Stomach (tissue), 4 donors: ENCODE measurements at regions not wholly inside any gene's neighbourhood (a gene's known extent, or its start where the extent isn't known, plus 50 kb on each side); places are given as distances from the start of the nearest gene placed in this dataset.

Source experiments
- EP300 ChIP-seq: sonication (generic); formaldehyde crosslinking; IDR thresholded peaks from one replicate; pipeline ENCODE4 v1.6.1; 2017; ENCODE audit warnings: antibody characterized with exemption
- POLR2A ChIP-seq, 4 donors: fragments of 450-650 bp; IDR thresholded peaks; one replicate each; pipeline ENCODE4 v1.6.1; 2016; ENCODE audit warnings: antibody characterized with exemption in 4 of 4, control low read depth in 2 of 4, mild to moderate bottlenecking in 1 of 4, moderate library complexity in 1 of 4
- POLR2AphosphoS5 ChIP-seq, 3 donors: sonication (generic); formaldehyde crosslinking; IDR thresholded peaks; one replicate each; pipeline ENCODE4 v1.6.1; 2016; ENCODE audit warnings: antibody characterized with exemption in 3 of 3
- TF ChIP-seq, protein P1 (sequence below), 7 experiments: fragments of 450-650 bp in 4 of 7; fragments of 200-600 bp in 3 of 7; sonication (generic) in 3 of 7; IDR thresholded peaks; one replicate each; pipeline ENCODE4 v1.5.1; 2016 to 2019; ENCODE audit warnings: antibody characterized with exemption in 7 of 7, control low read depth in 2 of 7, mild to moderate bottlenecking in 1 of 7

- TF ChIP-seq, protein P1, sequence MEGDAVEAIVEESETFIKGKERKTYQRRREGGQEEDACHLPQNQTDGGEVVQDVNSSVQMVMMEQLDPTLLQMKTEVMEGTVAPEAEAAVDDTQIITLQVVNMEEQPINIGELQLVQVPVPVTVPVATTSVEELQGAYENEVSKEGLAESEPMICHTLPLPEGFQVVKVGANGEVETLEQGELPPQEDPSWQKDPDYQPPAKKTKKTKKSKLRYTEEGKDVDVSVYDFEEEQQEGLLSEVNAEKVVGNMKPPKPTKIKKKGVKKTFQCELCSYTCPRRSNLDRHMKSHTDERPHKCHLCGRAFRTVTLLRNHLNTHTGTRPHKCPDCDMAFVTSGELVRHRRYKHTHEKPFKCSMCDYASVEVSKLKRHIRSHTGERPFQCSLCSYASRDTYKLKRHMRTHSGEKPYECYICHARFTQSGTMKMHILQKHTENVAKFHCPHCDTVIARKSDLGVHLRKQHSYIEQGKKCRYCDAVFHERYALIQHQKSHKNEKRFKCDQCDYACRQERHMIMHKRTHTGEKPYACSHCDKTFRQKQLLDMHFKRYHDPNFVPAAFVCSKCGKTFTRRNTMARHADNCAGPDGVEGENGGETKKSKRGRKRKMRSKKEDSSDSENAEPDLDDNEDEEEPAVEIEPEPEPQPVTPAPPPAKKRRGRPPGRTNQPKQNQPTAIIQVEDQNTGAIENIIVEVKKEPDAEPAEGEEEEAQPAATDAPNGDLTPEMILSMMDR (IDR thresholded peaks at IDR 0.05), result no peak
- TF ChIP-seq POLR2A (IDR thresholded peaks at IDR 0.05) (no peak), POLR2AphosphoS5 (IDR thresholded peaks at IDR 0.05) (no peak), EP300 (no peak)
Measured at GRCh38 chr5:166746506-166746905, 1544.9 kb upstream of the WWC1 start.
